NCI-H2196 (cell line): ENCODE measurements at regions not wholly inside any gene's neighbourhood (a gene's known extent, or its start where the extent isn't known, plus 50 kb on each side); places are given as distances from the start of the nearest gene placed in this dataset.
"Not testable (repeated sequence)": the region's sequence is repeated elsewhere in the genome, so short reads cannot be mapped to it uniquely, and the experiment has no call there.

Experiments used
- DNase-seq: peaks from one replicate; lab custom pipeline; 2025; ENCODE audit not compliant: unreplicated experiment; lab: John Stamatoyannopoulos, UW

DNA sequence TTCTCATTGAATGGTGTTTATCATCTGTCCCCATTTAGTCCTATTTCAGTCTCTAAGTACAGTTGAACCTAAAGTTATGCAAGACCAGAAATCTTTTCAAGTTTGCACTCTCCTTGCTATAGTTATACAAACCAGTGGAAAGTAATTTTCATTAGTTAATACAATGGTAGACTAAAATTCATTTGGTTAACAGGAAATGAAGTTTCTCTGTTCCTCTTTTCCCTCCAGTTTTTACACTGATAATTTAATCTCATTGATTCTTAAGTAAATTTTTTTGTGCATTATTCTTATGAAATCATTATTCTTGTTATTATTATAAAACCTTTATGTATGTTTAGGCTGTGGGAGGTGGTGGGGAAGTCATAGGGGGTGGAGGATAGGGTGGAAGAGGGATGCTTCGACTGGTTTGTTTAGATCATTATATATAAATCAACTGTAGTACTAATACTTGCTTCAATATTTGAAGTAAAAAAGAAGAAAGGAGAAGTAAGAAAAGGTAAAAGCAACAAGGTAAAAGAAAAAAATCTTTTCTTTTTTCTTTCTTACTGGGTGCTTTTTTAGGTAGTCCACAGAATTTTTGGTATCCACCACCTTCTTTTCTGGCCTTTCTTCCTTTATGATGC is 104.1 kb downstream of the GPR85 start:
- DNase-seq = no peak

DNA sequence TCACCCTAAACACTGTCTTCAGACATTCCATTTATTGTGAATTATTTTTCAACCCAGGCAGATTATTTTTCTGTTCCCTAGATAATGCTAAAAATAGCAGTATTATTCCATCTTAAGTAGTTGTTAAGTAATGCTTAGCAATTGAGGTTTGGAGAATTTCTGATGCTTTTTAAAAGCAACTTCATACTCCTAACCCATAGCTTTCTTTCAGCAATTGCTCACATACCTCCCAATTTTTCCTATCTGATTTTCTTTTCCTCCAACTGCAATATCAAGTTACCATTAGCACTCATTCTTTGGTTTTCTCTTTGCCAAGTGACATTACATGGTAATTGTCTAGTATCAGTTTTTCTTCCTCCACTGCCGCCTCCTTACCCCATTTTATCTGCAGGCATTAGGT is 104.7 kb downstream of the GPR85 start:
- DNase-seq = no peak

DNA sequence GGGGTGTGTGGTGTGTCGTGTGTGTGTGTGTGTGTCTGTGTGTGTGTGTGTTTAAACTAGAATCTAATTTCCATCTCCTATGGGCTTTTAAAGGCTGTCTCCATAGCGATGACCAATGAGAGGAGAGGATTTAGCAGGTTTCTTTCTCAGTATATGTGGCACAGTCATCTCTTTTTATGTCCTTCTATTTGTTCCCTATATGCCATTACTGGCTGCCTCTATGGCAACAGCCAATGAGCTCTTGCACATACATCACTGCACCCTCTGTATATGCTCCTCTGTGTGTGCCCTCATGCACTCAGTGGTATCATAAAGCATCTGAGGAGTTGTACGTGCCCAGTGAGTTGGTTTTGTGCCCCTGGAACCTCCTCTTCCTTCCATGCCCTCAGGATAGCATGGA is 107.6 kb downstream of the GPR85 start:
- DNase-seq = not testable (repeated sequence)

DNA sequence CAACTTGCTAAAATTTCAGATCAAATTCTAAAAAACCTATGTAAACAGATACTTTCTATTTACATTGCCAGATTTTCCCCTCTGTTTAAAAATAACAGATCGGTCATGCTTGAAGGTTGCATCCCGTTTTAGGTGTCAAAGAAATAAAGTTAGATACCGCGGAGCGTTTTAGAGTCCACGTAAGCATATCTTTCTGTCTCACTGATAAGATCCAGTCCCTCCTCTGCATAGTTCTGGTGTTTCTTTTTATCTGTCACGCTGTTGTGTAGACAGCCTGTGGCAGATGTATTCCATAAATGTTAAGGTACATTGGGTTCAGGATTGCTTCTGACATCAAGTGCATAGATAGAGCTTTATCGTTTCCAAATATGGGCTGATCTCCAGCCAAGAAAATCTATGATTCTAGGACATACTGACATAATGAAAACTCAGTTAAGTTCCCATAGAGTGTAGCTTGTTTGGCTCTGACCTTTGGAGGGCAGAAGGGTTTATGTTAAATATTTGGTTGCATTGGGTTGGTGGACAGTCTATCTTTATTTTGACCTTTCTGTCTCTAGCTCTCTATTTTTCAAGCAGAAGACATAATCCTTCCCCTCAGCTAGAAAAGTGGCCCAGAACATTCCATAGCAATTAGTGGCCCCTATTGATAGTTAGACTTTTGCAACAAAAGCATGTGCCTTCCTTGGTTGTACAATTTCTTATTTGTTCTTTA is 109.2 kb downstream of the GPR85 start:
- not testable (repeated sequence) for DNase-seq

DNA sequence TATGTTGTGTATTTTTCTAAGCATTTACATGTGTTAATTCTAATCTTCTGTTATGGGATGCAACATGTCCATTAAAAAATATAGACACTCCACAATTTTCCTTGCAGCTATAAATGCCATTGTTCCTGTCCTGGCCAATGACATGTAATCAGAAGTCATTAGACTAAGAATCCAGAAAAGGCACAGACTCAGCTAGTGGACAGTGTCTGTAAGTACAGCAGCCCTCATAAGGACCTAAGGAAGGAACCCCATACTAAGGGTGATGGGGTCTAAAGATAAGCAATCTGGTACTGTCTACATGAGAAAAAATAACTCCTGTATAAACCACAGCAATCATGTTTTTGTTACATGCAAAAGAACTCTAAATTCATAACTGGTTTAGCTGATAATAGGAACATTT is 115.9 kb downstream of the GPR85 start:
- DNase-seq = no peak

DNA sequence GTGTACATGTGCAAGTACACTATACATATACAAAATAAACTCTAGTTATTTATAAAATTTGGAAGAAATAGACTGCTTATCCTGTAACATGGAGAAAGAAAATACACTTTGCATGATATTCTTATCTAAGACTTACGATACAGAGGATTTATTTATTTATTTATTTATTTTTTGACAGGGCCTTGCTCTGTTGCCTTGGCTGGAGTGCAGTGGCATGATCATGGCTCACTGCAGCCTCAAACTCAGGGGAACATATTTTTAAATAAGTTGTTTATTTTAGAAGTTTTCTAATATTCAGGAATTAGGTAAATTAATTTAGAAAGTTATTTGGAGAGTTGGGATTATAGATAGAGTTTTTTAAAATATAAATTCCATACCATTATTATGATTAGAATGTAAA is 116.7 kb downstream of the GPR85 start:
- DNase-seq = no peak

DNA sequence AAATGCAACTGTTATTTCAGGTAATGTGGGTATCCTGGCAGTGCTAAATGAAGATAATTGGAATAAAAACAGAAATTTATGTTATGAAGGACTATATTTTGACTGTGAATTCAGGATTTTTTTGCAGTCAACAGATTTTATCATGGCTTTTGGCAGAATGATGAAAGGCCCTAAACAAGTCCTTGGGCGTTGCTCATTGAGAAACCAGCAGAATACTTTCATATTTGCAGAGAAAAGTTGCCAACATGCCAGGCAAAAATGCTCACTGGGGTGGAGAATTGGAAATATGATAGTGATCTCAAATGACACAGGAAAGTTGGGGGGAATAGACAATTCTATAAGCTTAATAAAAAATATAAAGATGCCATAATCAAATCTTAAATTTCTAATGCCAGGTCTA is 121.1 kb downstream of the GPR85 start:
- DNase-seq = no peak

DNA sequence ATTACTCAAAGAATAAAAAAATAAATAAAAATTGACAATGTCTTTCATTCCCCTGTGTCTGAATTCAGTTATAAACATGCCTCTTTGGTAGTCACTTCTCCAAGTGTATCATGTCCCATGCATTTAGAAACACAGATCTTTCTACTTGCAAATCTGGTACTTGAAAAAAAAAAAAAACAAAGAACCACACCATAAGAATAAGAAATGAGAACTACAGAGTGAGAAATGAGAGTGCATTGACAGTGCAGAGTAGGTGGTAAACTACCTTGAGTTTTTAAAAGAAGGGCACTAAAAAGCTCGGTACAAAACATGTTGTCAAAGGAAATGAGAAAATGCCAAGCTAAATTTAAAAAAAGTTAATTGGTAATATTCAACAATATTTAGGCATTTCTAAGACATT is 123.0 kb downstream of the GPR85 start:
- DNase-seq = no peak

DNA sequence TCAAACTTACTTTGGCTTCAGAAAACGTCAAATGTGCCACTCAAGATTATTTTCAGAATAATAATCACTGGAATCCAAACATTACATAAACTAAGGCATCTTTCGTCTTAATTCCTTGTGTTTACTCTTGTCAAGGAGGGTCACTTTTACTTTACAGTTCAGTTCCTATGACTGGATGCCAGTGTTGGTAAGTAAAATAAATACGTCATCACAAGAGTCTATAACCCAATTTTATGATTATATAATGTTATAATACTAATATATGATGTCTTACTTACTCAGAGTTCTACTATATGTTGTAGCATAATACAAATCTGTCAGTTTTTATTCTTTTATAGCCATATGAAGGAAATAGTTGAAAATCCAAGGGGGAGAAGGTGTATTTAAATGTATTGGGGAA is 123.8 kb downstream of the GPR85 start:
- DNase-seq = no peak

DNA sequence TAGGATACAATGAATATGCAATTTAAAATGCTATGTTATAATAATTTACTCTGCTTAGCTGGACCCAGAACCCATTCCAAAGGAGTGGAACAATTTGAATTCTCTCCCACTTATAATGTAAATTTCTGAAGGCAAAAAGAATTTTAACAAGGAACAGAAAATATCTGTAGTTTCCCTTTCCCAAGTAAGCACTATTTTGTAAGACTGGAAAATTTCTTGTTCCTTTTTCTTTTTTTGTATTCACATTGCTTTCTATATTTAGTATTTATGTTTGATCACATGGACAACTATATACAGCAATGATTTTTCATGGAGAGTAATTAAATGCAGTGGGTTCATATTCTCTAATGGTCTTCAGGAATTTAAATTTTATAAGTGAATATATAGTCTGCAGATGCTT is 127.4 kb downstream of the GPR85 start:
- DNase-seq = no peak

DNA sequence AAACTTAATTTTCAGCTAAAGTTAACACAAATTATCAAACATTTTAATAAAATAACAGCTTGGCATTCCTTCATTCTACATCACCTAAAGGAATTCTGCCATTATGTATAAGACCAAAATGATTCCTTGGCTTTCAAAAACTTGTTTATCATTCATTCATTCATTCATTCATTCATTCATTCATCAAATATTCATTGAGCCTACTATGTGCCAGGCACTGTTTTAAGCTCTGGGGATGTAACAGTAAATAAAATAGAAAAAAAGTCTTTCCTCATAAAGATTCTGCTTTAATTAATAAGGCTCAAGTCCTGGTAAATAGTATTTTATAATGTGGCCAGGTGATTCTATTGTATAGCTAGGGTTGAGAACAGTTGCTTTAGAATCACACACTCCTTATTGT is 127.9 kb downstream of the GPR85 start:
- DNase-seq = no peak

DNA sequence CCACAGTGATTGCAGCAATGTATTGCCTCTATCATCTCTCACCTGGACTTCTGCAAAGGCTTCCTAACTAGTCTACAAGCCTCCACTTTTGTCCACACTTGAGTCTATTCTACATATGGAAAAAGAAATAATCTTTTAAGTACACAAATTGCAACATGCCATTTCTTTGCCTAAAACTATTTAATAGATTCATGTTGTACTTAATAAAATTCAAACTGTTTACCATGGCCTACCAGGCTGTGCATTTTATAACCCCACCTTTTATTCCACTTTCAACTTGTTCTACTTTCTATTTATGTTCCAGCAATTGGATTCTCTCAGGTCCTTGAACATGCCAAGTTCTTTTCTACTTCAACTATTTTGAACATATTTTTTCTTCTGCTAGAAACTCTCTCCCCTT is 128.7 kb downstream of the GPR85 start:
- no peak for DNase-seq

DNA sequence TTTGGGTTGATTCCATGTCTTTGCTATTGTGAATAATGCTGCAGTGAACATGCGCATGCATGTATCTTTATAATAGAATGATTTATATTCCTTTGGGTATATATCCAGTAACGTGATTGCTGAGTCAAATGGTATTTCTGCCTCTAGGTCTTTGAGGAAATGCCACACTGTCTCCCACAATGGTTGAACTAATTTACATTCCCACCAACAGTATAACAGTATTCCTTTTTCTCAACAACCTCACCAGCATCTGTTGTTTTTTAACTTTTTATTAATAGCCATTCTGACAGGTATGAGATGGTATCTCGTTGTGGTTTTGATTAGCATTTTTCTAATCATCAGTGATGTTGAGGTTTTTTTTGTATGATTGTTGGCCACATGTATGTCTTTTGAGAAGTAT is 133.6 kb downstream of the GPR85 start:
- not testable (repeated sequence) for DNase-seq

DNA sequence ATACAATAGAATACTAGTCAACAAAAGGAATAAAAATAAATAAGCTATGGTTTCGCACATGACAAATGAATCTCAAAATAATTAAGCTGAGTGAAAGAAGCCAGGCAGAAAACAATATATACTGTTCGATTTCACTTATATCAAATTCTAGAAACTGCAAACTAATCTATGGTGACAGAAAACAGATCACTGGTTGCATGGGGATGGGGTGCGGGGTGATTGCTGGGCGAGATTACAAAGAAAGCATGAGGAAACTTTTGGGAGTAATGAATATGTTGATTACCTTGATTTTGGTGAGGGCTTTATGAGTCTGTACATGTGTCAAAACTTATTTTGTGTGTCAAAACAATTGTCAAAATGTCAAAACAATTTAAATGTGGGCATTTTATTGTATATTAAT is 135.6 kb downstream of the GPR85 start:
- no peak for DNase-seq

DNA sequence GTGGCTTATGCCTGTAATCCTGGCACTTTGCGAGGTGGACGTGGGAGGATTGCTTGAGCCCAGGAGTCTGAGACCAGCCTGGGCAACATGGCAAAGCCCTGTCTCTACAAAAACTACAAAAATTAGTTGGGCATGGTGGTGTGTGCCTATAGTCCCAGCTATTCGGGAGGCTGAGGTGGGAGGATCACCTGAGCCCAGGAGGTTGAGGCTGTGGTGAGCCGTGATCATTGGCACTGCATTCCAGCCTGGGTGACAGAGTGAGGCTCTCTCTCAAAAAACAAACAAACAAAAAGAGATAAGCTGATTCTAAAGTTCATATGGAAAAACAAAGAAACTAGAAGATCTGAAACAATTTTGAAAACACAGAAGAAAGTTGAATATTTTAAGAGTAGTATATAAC is 136.9 kb downstream of the GPR85 start:
- not testable (repeated sequence) for DNase-seq

DNA sequence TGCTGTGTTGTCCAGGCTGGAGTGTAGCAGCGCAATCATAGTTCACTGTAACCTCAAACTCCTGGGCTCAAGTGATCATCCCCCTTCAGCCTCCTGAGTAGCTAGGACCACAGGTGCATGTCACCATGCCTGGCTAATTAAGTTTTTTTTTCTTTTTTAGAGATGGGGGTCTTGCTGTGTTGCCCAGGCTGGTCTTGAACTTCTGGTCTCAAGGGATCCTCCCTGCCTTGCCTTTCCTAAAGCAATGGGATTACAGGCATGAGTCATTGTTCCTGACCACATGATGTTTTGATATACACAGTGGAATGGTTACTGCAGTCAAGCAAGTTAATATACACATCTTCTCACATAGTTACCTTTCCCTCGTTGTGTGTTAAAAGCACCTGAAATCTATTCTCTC is 140.3 kb downstream of the GPR85 start:
- no peak for DNase-seq

DNA sequence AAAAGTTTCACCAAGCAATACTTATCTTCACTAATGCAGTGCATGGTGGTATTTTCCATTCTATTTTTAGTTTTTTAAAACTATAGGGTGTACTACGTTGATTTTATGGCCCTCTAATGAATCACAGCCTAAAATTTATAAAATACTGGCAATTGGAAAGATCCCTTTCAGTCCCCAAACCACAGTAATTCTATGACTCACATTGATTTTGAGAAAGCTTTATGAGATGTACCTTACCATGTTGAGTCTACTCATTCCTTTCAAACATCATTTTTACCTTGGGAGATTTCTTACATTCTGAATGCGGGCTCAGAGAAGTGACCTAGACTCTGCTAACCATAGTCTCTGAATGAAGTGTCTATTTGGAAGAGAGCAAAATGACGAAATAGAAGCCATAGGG is 141.6 kb downstream of the GPR85 start:
- no peak for DNase-seq

DNA sequence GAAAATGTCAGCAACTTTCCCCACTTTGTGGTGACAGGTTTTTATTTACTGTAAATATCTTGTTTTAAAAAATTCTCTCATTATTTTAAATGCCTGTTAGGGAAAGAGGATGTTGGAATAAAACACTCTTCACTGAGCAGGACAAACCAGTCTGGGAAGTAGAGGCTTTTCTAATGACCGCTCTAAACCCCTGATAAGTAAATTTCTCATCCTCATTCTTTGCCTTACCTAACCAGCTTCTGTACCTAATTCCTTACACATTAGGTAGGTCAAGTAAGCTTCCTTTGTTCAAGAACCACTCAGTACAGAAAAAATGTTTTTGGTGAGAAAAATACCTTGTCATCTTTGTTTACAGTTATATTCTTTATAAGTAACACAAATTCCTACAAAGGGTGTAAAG is 143.6 kb downstream of the GPR85 start:
- no peak for DNase-seq

DNA sequence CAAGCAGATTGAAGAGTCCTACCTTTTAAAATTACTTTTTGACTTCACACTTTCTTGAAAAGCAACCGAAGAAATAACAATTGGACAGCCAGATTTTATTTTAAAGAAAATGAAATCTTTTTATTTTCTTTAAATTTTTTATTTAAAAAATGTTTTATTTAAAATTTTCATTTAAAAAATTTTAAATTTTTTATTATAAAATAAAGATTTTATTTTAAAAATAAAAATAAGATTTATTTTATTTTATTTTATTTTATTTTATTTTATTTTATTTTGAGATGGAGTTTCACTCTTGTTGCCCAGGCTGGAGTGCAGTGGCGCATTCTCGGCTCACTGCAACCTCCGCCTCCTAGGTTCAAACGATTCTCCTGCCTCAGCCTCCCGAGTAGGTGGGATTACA is 144.5 kb downstream of the GPR85 start:
- not testable (repeated sequence) for DNase-seq

DNA sequence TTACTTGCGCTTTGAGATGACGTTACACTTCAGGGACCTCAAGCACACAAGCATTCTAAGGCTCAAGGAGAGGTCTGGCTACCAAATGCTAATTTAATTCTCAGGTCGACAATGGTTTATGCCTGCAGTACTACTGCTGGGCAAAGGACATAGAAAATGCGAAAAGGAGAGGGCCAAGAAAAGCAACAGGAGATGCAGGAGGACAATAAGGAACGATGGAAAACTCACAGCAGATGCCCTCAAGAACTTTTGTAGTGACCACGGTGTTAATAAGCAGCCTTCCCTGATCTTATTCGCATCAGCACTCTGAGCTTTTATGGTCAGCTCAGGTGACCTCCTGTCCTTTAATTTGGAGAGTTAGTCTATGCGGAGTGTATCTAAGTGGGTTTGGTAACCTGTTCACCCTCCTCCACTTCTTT is 146.3 kb downstream of the GPR85 start:
- DNase-seq = no peak

DNA sequence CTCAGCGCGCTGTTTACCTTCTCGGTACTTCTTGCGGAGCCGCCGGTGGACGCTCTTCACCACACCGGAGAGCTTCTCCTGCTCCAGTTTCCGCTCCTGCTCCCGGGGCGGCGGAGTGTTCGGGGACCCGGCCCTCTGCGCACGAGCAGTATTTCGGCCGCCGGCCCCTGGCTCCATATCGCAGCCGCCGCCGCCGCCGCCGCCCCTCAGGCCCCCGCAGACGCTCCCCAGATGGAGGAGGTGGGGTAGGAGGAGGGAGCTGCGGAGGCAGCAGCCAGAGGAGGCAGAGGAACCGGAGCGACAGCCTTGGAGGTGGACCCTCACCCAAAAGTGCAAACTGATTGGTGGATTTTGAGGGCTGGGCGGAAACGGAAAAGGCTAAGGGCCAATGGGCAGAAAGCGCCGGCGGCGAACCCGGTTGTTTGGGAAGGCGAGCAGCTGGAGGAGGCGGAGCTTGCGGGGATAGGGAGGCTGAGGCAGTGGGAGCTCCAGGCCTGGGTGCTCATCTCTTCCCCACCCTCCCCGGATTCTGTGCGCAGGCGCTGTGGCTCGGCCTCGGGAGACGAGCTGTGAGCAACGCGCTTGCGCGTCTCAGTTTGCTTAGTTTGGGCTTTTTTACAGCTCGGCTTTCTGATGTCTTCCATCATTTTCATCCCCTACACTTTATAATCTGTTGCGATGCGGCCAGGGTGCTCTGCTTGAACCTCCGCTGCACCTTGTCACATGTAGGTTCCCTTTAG is 146.9 kb downstream of the GPR85 start:
- peak; percentile 98 for DNase-seq

DNA sequence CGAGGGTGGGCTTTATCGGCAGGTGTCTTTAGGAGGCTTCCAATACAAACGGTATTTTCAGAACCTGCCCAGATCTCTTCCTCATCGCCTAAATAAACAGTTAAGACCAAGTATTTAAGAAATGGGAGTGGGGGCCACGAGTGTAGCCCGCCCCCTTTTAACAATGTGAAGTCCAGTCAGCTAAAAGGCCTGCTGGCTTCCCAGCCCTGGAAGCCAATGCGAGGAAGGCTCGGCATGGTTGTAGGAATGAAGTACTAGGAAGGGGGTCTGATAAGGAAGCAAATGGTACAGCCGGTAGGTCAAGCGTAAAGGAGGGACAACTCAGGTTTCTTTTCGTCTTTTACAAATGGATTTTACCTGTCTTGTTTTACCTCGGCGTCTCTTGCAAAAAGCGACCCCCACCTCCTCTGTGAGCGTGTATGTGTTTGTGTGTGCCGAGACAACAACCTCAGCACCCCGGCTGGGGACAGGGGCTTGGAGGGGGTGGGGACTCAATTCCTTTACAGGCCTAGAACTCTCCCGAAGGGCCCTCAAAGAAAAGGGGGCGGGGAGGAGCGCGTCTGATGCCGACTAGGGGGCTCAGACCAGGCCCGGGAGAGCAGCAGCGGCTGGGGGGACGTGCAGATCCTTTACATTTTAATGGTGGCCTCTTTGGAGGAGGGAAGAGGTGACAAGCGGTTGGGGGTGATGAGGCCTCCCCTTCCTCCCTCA is 147.6 kb downstream of the GPR85 start:
- no peak for DNase-seq
